Liver (tissue), 8 donors: ENCODE measurements at regions not wholly inside any gene's neighbourhood (a gene's known extent, or its start where the extent isn't known, plus 50 kb on each side); places are given as distances from the start of the nearest gene placed in this dataset.

Experiments
- DNase-seq: peaks from one replicate; pipeline ENCODE4 v3.0.0-alpha.2; 2017; ENCODE audit warnings: low spot score
- H3K27ac ChIP-seq, 2 donors: one replicate each; pipeline ENCODE4 v1.7.0; 2013; ENCODE audit warnings: inconsistent platforms in 2 of 2, low read length in 2 of 2, control low read depth in 1 of 2, low read depth in 1 of 2, mild to moderate bottlenecking in 1 of 2
- H3K27me3 ChIP-seq, 4 donors: one replicate each; pipeline versions ENCODE4 v1.6.1 to v1.7.0; 2013; ENCODE audit warnings: low read length in 3 of 4, inconsistent platforms in 1 of 4, mild to moderate bottlenecking in 1 of 4, moderate library complexity in 1 of 4; ENCODE audit not compliant: control insufficient read depth in 4 of 4, insufficient read depth in 4 of 4
- H3K36me3 ChIP-seq, 4 donors: one replicate each; pipeline versions ENCODE4 v1.6.1 to v1.7.0; 2013; ENCODE audit warnings: low read length in 3 of 4, mild to moderate bottlenecking in 3 of 4, low read depth in 1 of 4, moderate library complexity in 1 of 4; ENCODE audit not compliant: control insufficient read depth in 4 of 4, insufficient read depth in 3 of 4
- H3K4me1 ChIP-seq, 4 donors: one replicate each; pipeline versions ENCODE4 v1.6.1 to v1.7.0; 2013; ENCODE audit warnings: low read length in 3 of 4, mild to moderate bottlenecking in 3 of 4, moderate library complexity in 1 of 4; ENCODE audit not compliant: control insufficient read depth in 4 of 4, insufficient read depth in 4 of 4
- H3K4me3 ChIP-seq, 3 donors: one replicate each; pipeline versions ENCODE4 v1.6.1 to v1.7.0; 2013; ENCODE audit warnings: low read length in 3 of 3, control low read depth in 1 of 3, low read depth in 1 of 3, mild to moderate bottlenecking in 1 of 3
- H3K9ac ChIP-seq, 2 donors: one replicate each; pipeline ENCODE4 v1.7.0; 2013; ENCODE audit warnings: low read length in 2 of 2, mild to moderate bottlenecking in 2 of 2, moderate library complexity in 2 of 2, control low read depth in 1 of 2, low read depth in 1 of 2
- H3K9me3 ChIP-seq, 4 donors: one replicate each; pipeline versions ENCODE4 v1.6.1 to v1.7.0; 2013; ENCODE audit warnings: low read length in 3 of 4; ENCODE audit not compliant: control insufficient read depth in 4 of 4
- ATF3 ChIP-seq: IDR thresholded peaks from 2 replicates; pipeline ENCODE4 v1.6.1; 2016; ENCODE audit warnings: antibody characterized with exemption
- CTCF ChIP-seq: fragments of 150-350 bp; IDR thresholded peaks from 2 replicates; pipeline ENCODE4 v1.5.1; 2017; ENCODE audit warnings: improper control_type of control experiment, low read depth, low read length; ENCODE audit not compliant: missing input control
- EGR1 ChIP-seq, 2 donors: IDR thresholded peaks; 2 replicates each; pipeline ENCODE4 v1.6.1; 2016 to 2018; ENCODE audit warnings: antibody characterized with exemption in 2 of 2, low read depth in 2 of 2
- FOXA1 ChIP-seq: IDR thresholded peaks from 2 replicates; pipeline ENCODE4 v1.6.1; 2016; ENCODE audit warnings: antibody characterized with exemption
- GABPA ChIP-seq, 2 donors: IDR thresholded peaks in 1 of 2; conservative IDR thresholded peaks in 1 of 2; 2 replicates each; pipeline ENCODE4 v1.6.1; 2016; ENCODE audit warnings: antibody characterized with exemption in 2 of 2, mild to moderate bottlenecking in 1 of 2, moderate library complexity in 1 of 2
- HNF4A ChIP-seq, 2 donors: conservative IDR thresholded peaks; 2 replicates each; pipeline ENCODE4 v1.6.1; 2016; ENCODE audit warnings: antibody characterized with exemption in 2 of 2, mild to moderate bottlenecking in 2 of 2
- MAX ChIP-seq: IDR thresholded peaks from 2 replicates; pipeline ENCODE4 v1.6.1; 2016; ENCODE audit warnings: antibody characterized with exemption
- RAD21 ChIP-seq, 2 donors: IDR thresholded peaks; 2 replicates each; pipeline ENCODE4 v1.6.1; 2016; ENCODE audit warnings: antibody characterized with exemption in 2 of 2, mild to moderate bottlenecking in 2 of 2
- SP1 ChIP-seq: IDR thresholded peaks from 2 replicates; pipeline ENCODE4 v1.6.1; 2018; ENCODE audit warnings: antibody characterized with exemption, mild to moderate bottlenecking
- YY1 ChIP-seq: IDR thresholded peaks from 2 replicates; pipeline ENCODE4 v1.6.1; 2016; ENCODE audit warnings: antibody characterized with exemption, mild to moderate bottlenecking
- WGBS: extraction: QIAGEN DNeasy Blood & Tissue Kit; methylation state at CpG from one replicate; pipeline ENCODE4 v1.1.7; 2013; 5-methylcytosine and 5-hydroxymethylcytosine counted together
- donor health status: healthy.
- donor health status: healthy.
- donor health status: healthy.
- donor health status: healthy.
- donor health status: healthy.

- peak; percentile 16 for DNase-seq
- Histone ChIP-seq H3K4me1 (peaks cover 4 to 15% (median 6%) of the 10 kb centered on the region in 4 donors), H3K27me3 (no peaks in the 10 kb centered on the region), H3K27ac (no peak overlapping the region), H3K9ac (no peak overlapping the region), H3K9me3 (no peaks in the 10 kb centered on the region), H3K4me3 (no peak overlapping the region), H3K36me3 (no peaks in the 10 kb centered on the region)
- WGBS = 92% methylated on average over 21 of the region's 21 CpGs
- TF ChIP-seq SP1 (no peak), ATF3 (no peak), HNF4A (conservative IDR thresholded peaks at IDR 0.05) (no peak)
Observed at GRCh38 chr6:167576828-167577503, 249.7 kb upstream of the AFDN start.

- peak; percentile 30 for DNase-seq
- TF ChIP-seq MAX (no peak), GABPA (IDR thresholded peaks at IDR 0.05 in 1 of 2, conservative IDR thresholded peaks at IDR 0.05 in 1 of 2) (no peak), EGR1 (IDR thresholded peaks at IDR 0.05; ENCODE audit: low read depth in 2 of 2) (no peak)
- H3K4me1 ChIP-seq = peaks cover 3 to 12% (median 6%) of the 10 kb centered on the region in 4 donors
- H3K9ac ChIP-seq = no peak overlapping the region
- no peaks in the 10 kb centered on the region for H3K36me3 ChIP-seq
- no peaks in the 10 kb centered on the region for H3K9me3 ChIP-seq
- no peak overlapping the region for H3K27ac ChIP-seq
- 86% methylated on average over 13 of the region's 13 CpGs for WGBS
- H3K27me3 ChIP-seq = no peaks in the 10 kb centered on the region
- no peak overlapping the region for H3K4me3 ChIP-seq
Observed at GRCh38 chr6:167577891-167578361, 248.8 kb upstream of the AFDN start.

- H3K27me3 ChIP-seq = no peaks in the 10 kb centered on the region
- peaks cover 0 to 7% (median under 1%) of the 10 kb centered on the region in 4 donors for H3K4me1 ChIP-seq
- no peak overlapping the region for H3K27ac ChIP-seq
- WGBS = 97% methylated on average over 16 of the region's 16 CpGs
- no peaks in the 10 kb centered on the region for H3K9me3 ChIP-seq
- H3K9ac ChIP-seq = no peak overlapping the region
- no peak for DNase-seq
- no peak overlapping the region for H3K4me3 ChIP-seq
- H3K36me3 ChIP-seq = no peaks in the 10 kb centered on the region
- TF ChIP-seq YY1 = no peak
- no peak for TF ChIP-seq FOXA1
- no peak for TF ChIP-seq EGR1 (IDR thresholded peaks at IDR 0.05; ENCODE audit: low read depth in 2 of 2)
- no peak for TF ChIP-seq GABPA (IDR thresholded peaks at IDR 0.05 in 1 of 2, conservative IDR thresholded peaks at IDR 0.05 in 1 of 2)
- TF ChIP-seq RAD21 (IDR thresholded peaks at IDR 0.05) = no peak
- TF ChIP-seq CTCF = no peak
Observed at GRCh38 chr6:167578371-167578901, 248.3 kb upstream of the AFDN start.
